ENCODE measurements at regions not wholly inside any gene's neighbourhood (a gene's known extent, or its start where the extent isn't known, plus 50 kb on each side); places are given as distances from the start of the nearest gene placed in this dataset.

- no peak for DNase-seq
Measured at GRCh38 chr2:181357979-181358378, 99.2 kb upstream of the ITGA4 start.

GRCh38 chr2:181362561-181362960 is 94.6 kb upstream of the ITGA4 start:
- DNase-seq, result no peak

DNA sequence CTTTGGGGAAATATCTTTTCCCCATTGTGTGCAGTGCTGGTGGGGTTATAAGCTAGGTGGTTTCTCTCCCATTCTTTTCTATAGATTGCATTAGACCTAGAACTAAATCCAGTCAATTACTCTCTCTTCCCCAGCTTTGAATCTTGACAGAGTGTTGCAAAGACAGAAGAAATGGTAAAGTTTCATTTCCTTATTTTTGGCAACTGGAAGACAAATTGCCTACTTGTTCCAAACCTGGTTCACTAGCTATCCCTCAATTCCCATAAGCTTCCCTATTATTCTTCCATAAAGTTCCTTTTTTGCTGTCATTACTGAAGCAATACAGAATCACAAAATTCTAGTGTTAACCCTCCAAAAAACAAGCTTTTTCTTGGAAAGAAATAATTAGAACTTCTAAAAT is 94.0 kb upstream of the ITGA4 start:
- no peak for DNase-seq

- no peak for DNase-seq
Measured at GRCh38 chr2:181364492-181365170, 92.6 kb upstream of the ITGA4 start.

- DNase-seq, result no peak
Measured at GRCh38 chr2:181366675-181367175, 90.5 kb upstream of the ITGA4 start.

GRCh38 chr2:181367411-181367810 is 89.8 kb upstream of the ITGA4 start:
- DNase-seq, result no peak

DNA sequence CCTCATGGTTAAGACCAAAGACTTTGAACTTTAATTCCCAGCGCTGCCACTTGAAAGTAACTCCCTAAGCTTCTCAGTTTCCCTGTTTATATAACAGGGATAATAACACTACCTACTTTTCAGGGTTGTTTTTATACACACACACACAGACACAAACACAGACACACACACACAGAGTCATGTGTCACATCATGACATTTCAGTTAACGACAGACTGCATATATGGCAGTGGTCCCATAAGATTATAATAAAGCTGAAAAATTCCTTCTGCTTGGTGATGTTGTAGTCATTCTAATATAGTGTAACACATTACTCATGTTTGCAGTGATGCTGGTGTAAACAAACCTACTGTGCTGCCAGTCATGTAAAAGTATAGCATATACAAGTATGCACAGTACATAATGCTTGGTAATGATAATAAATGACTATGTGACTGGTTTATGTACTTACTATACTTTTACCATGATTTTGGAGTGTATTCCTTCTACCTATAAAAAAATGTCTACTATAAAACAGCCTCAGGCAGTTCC is 89.2 kb upstream of the ITGA4 start:
- DNase-seq, result no peak

- DNase-seq, result no peak
Measured at GRCh38 chr2:181370126-181370525, 87.1 kb upstream of the ITGA4 start.

GRCh38 chr2:181371195-181371594 is 86.0 kb upstream of the ITGA4 start:
- no peak for DNase-seq

- DNase-seq, result no peak
Measured at GRCh38 chr2:181371782-181372645, 85.2 kb upstream of the ITGA4 start.

- DNase-seq, result no peak
Measured at GRCh38 chr2:181372646-181373040, 84.5 kb upstream of the ITGA4 start.

- no peak for DNase-seq
Measured at GRCh38 chr2:181374781-181375675, 82.2 kb upstream of the ITGA4 start.

GRCh38 chr2:181376442-181376841 is 80.7 kb upstream of the ITGA4 start:
- DNase-seq, result no peak

DNA sequence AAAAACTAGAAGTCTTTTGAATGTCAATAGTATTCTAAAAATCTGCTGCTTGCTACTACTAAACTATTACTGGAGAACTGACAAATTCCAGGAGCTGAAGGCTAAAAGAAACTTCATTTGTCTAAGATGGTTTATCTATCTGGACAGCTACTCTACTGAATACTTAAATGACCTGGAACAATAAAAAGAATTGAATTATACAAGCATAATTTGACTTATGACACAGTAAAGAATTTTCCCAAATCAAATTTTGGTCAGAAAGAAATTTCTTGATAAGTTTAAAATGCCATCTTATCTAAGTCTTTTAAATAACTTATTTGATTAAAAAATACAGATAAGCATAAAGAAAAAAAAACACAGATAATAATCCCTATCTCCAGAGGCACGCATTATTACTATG is 80.2 kb upstream of the ITGA4 start:
- DNase-seq, result no peak

GRCh38 chr2:181378491-181378890 is 78.7 kb upstream of the ITGA4 start:
- DNase-seq, result no peak

- no peak for DNase-seq
Measured at GRCh38 chr2:181380581-181380980, 76.6 kb upstream of the ITGA4 start.

GRCh38 chr2:181384923-181385322 is 72.3 kb upstream of the ITGA4 start:
- DNase-seq, result no peak

DNA sequence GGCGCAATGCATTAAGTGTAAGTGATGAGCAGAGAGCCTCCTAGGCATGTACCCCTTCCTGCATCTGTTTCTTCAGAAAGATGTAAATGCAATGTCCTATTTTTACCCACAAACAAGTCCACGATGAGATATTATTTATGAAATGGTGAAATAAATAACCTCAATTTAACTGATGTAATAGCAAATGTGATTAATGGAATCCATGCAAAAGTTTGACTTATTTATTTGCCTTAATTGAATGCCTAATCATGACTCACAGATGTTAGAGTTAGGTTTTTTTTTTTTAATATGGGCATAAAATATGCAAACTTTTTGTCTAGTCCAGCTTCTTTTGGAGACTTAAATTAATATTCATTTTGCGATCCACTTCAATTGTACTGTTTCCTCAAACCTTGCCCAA is 67.7 kb upstream of the ITGA4 start:
- DNase-seq, result no peak

- no peak for DNase-seq
Measured at GRCh38 chr2:181393472-181393871, 63.7 kb upstream of the ITGA4 start.

DNA sequence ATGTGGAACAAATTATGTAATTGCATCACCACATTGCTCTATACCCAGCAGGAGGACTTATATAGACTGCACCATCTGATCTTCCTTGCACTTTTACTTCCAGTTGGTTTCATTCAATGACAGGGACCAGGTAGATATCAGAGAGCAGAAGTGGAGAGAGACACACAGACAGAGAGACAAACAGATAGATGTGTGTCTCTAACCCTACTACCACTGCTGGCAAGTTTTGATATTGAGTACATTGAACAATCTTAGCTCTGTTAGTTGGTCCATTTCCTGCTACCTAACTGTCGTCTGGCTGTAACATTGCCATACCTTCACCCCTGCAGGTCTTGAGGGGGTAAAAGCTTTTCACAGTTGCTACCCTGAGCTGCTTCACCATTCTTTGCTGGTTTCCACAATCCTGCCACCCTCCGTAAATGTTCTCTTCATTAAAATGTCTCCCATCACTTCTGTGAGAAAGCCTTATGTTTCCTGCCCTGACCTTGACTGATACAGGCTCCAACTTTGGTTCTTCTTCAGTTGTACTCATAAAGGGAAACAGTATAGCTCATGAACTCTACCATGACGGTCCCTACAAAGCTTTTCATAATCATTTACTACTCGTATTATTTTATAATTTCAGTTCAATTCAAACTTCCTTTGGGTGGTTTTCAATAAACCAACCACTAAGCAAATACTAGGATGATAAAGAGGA is 62.3 kb upstream of the ITGA4 start:
- DNase-seq, result no peak

DNA sequence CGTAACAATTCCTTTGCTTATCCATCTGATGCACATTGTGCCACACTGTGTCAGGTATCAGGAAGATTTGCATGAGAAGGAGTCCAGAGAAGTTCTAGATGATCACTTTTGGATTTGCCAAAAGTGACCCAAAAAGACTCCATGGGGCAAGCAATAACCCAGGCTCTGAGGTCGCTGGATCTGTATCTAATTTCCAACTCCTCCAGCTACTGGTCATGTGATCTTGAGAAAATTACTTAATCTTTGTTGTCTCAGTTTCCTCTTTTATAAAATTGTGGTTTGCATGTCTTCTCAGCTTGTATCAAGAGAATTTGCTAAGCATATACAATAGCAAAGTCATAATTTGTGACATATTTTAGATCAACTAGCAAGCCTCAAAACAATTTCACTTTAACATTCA is 61.3 kb upstream of the ITGA4 start:
- DNase-seq, result no peak

Data from NK-92 treated with Interleukin-12 subunit alpha and Interleukin-12 subunit beta, amount 100 ng/mL, for 24 hours (cell line).